BLaER1 (cell line): ENCODE measurements at regions not wholly inside any gene's neighbourhood (a gene's known extent, or its start where the extent isn't known, plus 50 kb on each side); places are given as distances from the start of the nearest gene placed in this dataset.
A peak's percentile ranks its signal among the peaks of the same experiment; 100 is the strongest.

Experiments used
- H3K27ac ChIP-seq: shearing (Covaris generic); formaldehyde crosslinking; 2 replicates; pipeline ENCODE4 v1.8.1; 2022
- H3K27me3 ChIP-seq: shearing (Covaris generic); formaldehyde crosslinking; 2 replicates; pipeline ENCODE4 v1.8.1; 2022
- H3K36me3 ChIP-seq: shearing (Covaris generic); formaldehyde crosslinking; 2 replicates; pipeline ENCODE4 v1.8.1; 2022
- H3K4me1 ChIP-seq: shearing (Covaris generic); formaldehyde crosslinking; 2 replicates; pipeline ENCODE4 v1.8.1; 2022
- H3K4me2 ChIP-seq: shearing (Covaris generic); formaldehyde crosslinking; 2 replicates; pipeline ENCODE4 v1.8.1; 2022
- H3K4me3 ChIP-seq: shearing (Covaris generic); formaldehyde crosslinking; 2 replicates; pipeline ENCODE4 v1.8.1; 2022
- H3K9ac ChIP-seq: shearing (Covaris generic); formaldehyde crosslinking; 2 replicates; pipeline ENCODE4 v1.8.1; 2022
- H3K9me3 ChIP-seq: shearing (Covaris generic); formaldehyde crosslinking; 2 replicates; pipeline ENCODE4 v1.8.1; 2022
- H4K20me1 ChIP-seq: shearing (Covaris generic); formaldehyde crosslinking; 2 replicates; pipeline ENCODE4 v1.8.1; 2022
- Cebpa-rat ChIP-seq: shearing (Covaris generic); IDR thresholded peaks from 2 replicates; pipeline ENCODE4 v1.8.1; 2022

DNA sequence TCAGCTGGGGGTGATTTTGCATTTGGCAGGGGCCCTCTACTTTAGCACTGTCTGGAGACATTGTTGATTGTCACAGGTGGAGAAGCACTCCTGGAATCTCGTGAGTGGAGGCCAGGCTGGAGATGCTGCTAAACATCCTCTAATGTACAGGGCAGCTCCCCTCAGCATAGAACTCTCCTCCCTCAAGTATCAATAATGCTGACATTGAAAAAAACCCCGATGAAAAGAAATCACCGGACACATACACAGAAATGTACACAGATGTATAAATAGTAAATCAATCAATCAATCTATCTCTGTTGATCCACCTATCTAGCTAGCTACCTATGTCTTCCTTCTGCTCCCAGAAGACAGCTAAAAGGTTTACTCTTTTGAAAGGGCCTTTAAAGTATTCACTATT, 89.4 kb upstream of the KCNJ15 start:
- H3K4me1 ChIP-seq: peaks cover 5% of the 10 kb centered on the region; the same call in 1 of the 2 replicates
- H3K27me3 ChIP-seq: no peaks in the 10 kb centered on the region
- no peak overlapping the region for H3K27ac ChIP-seq
- H4K20me1 ChIP-seq: no peaks in the 10 kb centered on the region
- H3K36me3 ChIP-seq: no peaks in the 10 kb centered on the region
- no peak overlapping the region for H3K9ac ChIP-seq
- H3K4me2 ChIP-seq: no peak overlapping the region
- no peak for TF ChIP-seq Cebpa-rat
- H3K4me3 ChIP-seq: no peak overlapping the region
- H3K9me3 ChIP-seq: no peaks in the 10 kb centered on the region

DNA sequence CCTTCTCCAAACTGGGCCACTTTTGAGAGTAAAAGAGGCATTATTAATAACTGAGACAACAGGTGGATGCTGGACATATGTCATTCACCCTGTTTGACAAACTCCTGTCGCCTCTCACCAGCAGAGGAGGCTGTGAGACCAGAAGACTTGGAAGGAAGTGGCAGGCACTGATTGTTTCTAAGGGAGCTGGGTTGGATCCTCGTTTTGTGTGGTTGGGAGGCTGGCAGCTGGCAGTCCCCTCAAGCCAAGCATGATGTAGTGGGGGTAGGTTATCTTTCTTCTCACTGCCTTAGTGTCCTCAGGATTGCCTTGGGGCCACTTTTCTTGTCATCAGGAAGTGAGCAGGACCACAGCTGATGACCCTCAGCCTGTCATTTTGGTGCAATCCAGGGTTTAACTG, 86.5 kb upstream of the KCNJ15 start:
- H4K20me1 ChIP-seq: no peaks in the 10 kb centered on the region
- no peak overlapping the region for H3K4me2 ChIP-seq
- no peaks in the 10 kb centered on the region for H3K9me3 ChIP-seq
- no peak overlapping the region for H3K9ac ChIP-seq
- H3K36me3 ChIP-seq: no peaks in the 10 kb centered on the region
- no peak overlapping the region for H3K27ac ChIP-seq
- no peak for TF ChIP-seq Cebpa-rat
- H3K4me3 ChIP-seq: no peak overlapping the region
- H3K4me1 ChIP-seq: peaks cover 5% of the 10 kb centered on the region; the same call in 1 of the 2 replicates
- H3K27me3 ChIP-seq: no peaks in the 10 kb centered on the region

DNA sequence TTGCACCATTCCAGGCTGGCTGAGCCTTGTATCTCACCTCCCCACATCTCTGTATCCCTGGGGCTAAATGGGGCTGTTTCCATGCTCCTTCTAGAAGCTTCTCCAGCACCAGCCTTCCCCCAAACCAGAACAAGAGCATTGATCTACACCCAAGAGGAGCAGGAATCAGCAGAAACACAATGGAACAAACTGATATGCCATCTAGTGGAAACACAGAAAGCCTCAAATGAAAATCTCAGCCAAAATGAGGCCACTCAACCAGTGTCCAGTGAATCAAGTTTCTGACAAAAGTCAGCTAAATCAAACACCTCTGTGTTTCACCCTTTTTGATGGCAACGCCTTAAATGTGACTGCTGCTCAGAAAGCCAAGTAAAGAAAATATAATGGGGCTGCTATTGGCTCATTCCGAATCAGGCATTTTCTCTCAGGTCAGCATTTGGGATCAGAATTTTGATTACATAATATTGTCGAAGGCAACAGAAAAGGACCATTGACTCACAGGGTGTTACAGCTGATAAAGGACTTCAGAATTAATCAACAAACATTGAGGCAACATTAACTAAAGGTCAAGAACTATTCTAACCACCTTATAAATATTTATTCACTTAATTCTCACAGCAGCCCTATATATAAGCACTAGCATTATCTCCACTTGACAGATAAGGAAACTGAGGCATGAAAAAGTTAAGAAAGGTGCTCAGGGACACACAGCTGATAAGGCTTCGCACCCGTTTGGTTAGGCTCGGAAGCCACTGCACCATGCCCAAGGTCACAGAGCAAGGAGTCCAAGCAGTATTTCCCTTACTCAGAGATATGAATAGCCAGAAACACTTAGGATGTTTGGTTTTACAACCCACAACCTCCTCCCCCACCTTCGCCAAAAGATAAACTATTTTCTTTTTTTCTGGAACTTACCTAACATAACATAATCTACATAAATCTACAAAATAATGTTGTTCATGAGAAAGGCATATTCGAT, 85.8 kb upstream of the KCNJ15 start:
- Histone ChIP-seq H3K9me3 (no peaks in the 10 kb centered on the region), H3K4me2 (no peak overlapping the region), H4K20me1 (no peaks in the 10 kb centered on the region), H3K9ac (no peak overlapping the region), H3K4me1 (peaks cover 5% of the 10 kb centered on the region; the same call in 1 of the 2 replicates), H3K4me3 (no peak overlapping the region), H3K36me3 (no peaks in the 10 kb centered on the region), H3K27ac (no peak overlapping the region), H3K27me3 (no peaks in the 10 kb centered on the region)
- no peak for TF ChIP-seq Cebpa-rat

DNA sequence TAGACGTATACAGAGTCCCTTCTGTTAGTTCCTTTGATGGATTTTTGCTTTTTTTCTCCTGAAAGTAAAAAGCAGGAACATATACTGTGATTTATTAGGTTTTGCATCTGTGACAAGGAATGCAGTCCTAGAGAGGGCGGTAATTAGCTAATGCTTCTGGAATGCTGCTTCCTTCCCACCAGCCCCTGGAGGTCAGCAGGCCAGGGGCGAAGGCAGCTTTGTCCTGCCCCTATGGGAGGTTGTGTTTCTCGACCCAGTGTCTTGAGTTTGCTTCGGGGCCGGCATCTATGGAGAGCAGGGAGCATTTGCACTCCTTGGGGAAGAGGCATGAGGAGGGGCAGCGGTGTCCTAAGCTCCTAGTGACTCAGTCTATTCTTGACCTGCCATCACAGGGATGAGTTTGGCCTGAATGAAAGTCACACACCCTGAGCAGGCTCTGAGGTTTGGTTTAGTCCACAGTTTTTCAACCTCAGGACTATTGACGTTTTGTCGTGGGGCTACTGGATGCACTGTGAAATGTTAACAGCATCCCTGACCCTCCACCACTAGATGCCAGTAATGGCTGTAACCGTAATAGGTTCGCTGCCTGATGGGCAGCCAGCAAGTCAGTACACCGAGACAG, 85.0 kb upstream of the KCNJ15 start:
- H4K20me1 ChIP-seq: no peaks in the 10 kb centered on the region
- H3K4me3 ChIP-seq: no peak overlapping the region
- no peaks in the 10 kb centered on the region for H3K27me3 ChIP-seq
- H3K4me2 ChIP-seq: no peak overlapping the region
- H3K36me3 ChIP-seq: no peaks in the 10 kb centered on the region
- TF ChIP-seq Cebpa-rat: no peak
- H3K27ac ChIP-seq: no peak overlapping the region
- no peak overlapping the region for H3K9ac ChIP-seq
- H3K9me3 ChIP-seq: no peaks in the 10 kb centered on the region
- peaks cover 5% of the 10 kb centered on the region; the same call in 1 of the 2 replicates for H3K4me1 ChIP-seq

DNA sequence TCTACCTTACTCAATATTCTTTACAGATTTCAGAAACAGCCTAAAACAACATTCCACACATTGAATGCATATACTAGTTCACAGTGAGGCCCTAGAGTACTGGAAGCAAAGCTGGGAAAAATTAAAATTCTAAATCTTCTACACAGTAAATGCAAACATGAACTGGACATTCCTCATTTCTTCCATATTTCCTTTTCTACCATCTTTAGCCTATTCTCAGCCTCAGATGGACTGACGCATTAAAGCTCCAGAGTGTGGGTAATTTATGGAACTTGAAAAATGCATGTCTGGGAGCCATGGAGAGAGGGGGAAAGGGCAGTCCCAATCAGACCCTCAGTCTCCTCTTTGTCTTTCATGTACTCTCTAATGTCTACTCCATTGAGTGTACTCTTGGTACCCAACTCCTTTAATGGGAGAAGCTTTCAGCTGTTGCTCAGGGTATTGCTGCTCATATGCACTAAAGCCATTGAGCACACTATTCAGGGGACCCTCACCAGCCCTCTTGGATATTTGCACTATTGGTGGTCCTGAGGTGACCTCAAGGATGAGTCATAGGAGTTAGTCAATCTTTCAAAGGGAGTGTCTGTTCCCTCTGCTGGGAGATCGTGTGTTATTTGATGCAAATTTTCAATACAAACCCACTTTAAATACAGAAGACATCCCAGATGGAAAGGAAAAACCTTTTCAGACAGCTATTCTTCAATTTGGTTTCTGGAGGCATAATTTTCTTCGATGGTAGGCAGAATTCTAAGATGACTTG, 83.3 kb upstream of the KCNJ15 start:
- H3K9ac ChIP-seq: no peak overlapping the region
- H3K4me1 ChIP-seq: peaks cover 5% of the 10 kb centered on the region; the same call in 1 of the 2 replicates
- no peaks in the 10 kb centered on the region for H3K27me3 ChIP-seq
- no peak overlapping the region for H3K4me3 ChIP-seq
- H4K20me1 ChIP-seq: no peaks in the 10 kb centered on the region
- H3K36me3 ChIP-seq: no peaks in the 10 kb centered on the region
- no peak overlapping the region for H3K4me2 ChIP-seq
- H3K9me3 ChIP-seq: no peaks in the 10 kb centered on the region
- H3K27ac ChIP-seq: no peak overlapping the region
- TF ChIP-seq Cebpa-rat: no peak

DNA sequence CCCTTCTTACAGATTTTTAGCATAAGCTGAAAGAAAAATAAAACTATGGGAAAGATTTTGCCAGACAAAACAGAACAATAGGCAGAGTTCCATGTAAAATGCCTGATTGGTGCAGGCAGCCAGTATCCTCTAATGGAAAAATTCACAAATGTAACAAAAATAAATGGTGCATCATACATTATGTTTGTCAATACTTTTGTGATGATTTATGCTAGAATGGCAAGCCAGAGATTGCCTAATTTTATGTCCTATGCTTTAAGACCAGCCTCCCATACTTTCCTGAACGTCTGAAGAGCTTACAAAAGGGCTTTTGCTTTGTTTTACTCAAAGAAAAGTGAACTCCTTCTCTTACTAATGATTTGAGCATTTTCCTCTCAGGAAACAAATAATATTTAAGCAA, 81.5 kb upstream of the KCNJ15 start:
- peaks cover 8% of the 10 kb centered on the region; the same call in 1 of the 2 replicates for H3K9me3 ChIP-seq
- no peaks in the 10 kb centered on the region for H3K27me3 ChIP-seq
- no peak overlapping the region for H3K4me2 ChIP-seq
- H3K9ac ChIP-seq: no peak overlapping the region
- no peaks in the 10 kb centered on the region for H4K20me1 ChIP-seq
- no peaks in the 10 kb centered on the region for H3K36me3 ChIP-seq
- no peak for TF ChIP-seq Cebpa-rat
- no peak overlapping the region for H3K27ac ChIP-seq
- H3K4me3 ChIP-seq: no peak overlapping the region
- H3K4me1 ChIP-seq: peaks cover 4% of the 10 kb centered on the region; the same call in 1 of the 2 replicates

DNA sequence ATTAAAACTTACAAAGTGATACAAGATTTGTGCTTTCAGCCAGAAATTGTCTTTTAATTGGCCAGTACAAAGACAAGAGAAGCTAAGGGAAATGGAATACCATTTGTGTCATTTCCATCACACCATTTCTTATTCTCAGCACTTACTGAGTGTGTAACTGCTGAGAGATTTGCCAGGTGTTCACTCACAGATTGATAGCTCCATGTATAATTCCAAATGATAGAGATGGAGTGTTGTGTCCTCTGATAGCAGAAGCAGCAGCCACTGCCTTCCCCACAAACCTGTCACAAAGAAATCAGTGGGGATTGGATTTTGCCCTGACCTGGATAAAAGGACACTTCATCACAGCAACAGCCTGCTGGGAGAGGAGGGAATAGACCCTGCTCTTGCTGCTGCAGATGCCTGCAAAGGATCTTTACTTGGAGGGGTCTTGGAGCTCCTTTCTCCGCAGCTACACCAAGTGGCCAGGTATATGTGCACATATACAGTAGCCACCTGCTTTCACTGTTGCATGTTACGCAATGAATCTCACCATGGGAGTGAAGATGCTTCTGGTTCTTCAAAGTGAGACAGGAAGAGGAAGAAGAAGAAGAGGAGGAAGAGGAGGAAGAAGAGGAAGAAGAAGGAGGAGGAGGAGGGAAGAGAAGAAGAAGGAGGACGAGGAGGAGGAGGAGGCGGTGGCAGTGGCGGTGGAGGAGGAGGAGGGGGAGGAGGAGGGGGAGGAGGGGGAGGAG, 78.7 kb upstream of the KCNJ15 start:
- H3K27me3 ChIP-seq: no peaks in the 10 kb centered on the region
- no peak overlapping the region for H3K4me3 ChIP-seq
- H3K9ac ChIP-seq: no peak overlapping the region
- H3K36me3 ChIP-seq: no peaks in the 10 kb centered on the region
- TF ChIP-seq Cebpa-rat: 0 out of 2 replicates have a peak, but pooled peaks have one; percentile 26
- no peak overlapping the region for H3K27ac ChIP-seq
- H4K20me1 ChIP-seq: no peaks in the 10 kb centered on the region
- no peak overlapping the region for H3K4me2 ChIP-seq
- H3K9me3 ChIP-seq: peaks cover 8% of the 10 kb centered on the region; the same call in 1 of the 2 replicates
- H3K4me1 ChIP-seq: no peaks in the 10 kb centered on the region

DNA sequence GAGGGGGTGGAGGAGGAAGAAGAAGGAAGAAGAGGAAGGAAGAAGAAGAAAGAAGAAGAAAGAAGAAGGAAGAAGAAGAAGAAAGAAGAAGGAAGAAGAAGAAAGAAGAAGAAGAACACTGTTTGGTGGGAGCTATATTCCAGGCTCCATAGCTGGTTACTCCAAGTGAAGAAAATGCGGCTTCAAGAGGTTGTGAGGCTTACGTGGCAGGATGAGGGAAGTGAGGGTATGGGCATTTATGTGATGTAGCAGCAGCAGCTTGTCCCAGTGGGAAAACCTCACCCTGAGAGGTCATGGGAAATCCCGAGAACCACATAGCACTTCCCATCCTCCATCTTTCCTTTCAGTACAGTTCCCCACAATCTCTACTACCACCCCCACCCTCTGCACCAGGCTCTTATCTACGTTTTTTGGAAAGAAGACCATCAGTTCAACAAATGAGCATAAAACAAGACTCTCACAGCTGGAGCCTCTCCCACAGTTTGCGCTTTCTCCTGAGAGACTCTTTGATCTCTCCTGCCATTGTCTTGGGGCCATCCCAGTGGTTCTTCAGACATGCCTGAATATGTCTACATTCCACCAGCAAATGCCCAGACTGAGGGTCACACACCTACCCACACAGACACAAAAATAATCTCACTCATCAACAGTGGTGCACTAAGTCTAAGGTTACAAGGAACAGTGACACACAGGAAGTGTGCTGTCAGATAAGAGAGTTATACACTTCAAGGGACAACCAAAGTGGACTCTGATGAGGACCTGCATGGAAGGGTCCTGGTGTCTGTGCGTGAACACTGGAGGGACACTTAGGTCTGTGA, 77.9 kb upstream of the KCNJ15 start:
- no peaks in the 10 kb centered on the region for H3K27me3 ChIP-seq
- no peaks in the 10 kb centered on the region for H3K4me1 ChIP-seq
- H3K4me3 ChIP-seq: no peak overlapping the region
- H3K27ac ChIP-seq: no peak overlapping the region
- TF ChIP-seq Cebpa-rat: no peak
- peaks cover 8% of the 10 kb centered on the region; the same call in 1 of the 2 replicates for H3K9me3 ChIP-seq
- no peak overlapping the region for H3K9ac ChIP-seq
- H4K20me1 ChIP-seq: no peaks in the 10 kb centered on the region
- no peak overlapping the region for H3K4me2 ChIP-seq
- H3K36me3 ChIP-seq: no peaks in the 10 kb centered on the region
